Osteocyte (in vitro differentiated cells): ENCODE measurements at regions not wholly inside any gene's neighbourhood (a gene's known extent, or its start where the extent isn't known, plus 50 kb on each side); places are given as distances from the start of the nearest gene placed in this dataset.

Source experiments
- DNase-seq: peaks from one replicate; pipeline ENCODE4 v3.0.0; 2021; ENCODE audit warnings: mixed read lengths; ENCODE audit not compliant: unreplicated experiment; ENCODE audit errors: extremely low spot score
- H3K27ac Mint-ChIP-seq: one replicate; pipeline ENCODE4 v1.8.0; 2021; ENCODE audit warnings: mild to moderate bottlenecking, mixed read lengths; ENCODE audit not compliant: unreplicated experiment
- H3K27me3 Mint-ChIP-seq: one replicate; pipeline ENCODE4 v1.8.0; 2021; ENCODE audit warnings: mixed read lengths; ENCODE audit not compliant: unreplicated experiment
- H3K36me3 Mint-ChIP-seq: one replicate; pipeline ENCODE4 v1.8.0; 2021; ENCODE audit warnings: mixed read lengths; ENCODE audit not compliant: unreplicated experiment
- H3K4me1 Mint-ChIP-seq: one replicate; pipeline ENCODE4 v1.8.0; 2021; ENCODE audit warnings: mixed read lengths; ENCODE audit not compliant: unreplicated experiment
- H3K4me3 Mint-ChIP-seq: one replicate; pipeline ENCODE4 v1.8.0; 2021; ENCODE audit warnings: mild to moderate bottlenecking, moderate library complexity, mixed read lengths; ENCODE audit not compliant: unreplicated experiment
- H3K9me3 Mint-ChIP-seq: one replicate; pipeline ENCODE4 v1.8.0; 2021; ENCODE audit warnings: mixed read lengths; ENCODE audit not compliant: unreplicated experiment
- CTCF ChIP-seq: fragments of 200-600 bp; sonication (generic); IDR thresholded peaks from 2 replicates; pipeline ENCODE4 v1.5.0; 2021; ENCODE audit warnings: antibody characterized with exemption, mild to moderate bottlenecking, moderate library complexity

- Mint-ChIP-seq H3K27ac (no peak overlapping the region), H3K9me3 (no peaks in the 10 kb centered on the region), H3K4me3 (no peak overlapping the region), H3K36me3 (no peaks in the 10 kb centered on the region), H3K27me3 (peaks cover 2% of the 10 kb centered on the region), H3K4me1 (no peaks in the 10 kb centered on the region)
- DNase-seq: no peak
- TF ChIP-seq CTCF: no peak
Observed at GRCh38 chr7:108825581-108825909, 255.9 kb downstream of the DNAJB9 start.

GRCh38 chr7:108836256-108836655 lies 266.6 kb downstream of the DNAJB9 start:
- H3K4me1 Mint-ChIP-seq: no peaks in the 10 kb centered on the region
- no peak for TF ChIP-seq CTCF
- H3K4me3 Mint-ChIP-seq: no peak overlapping the region
- no peak overlapping the region for H3K27ac Mint-ChIP-seq
- no peaks in the 10 kb centered on the region for H3K27me3 Mint-ChIP-seq
- peaks cover 12% of the 10 kb centered on the region for H3K9me3 Mint-ChIP-seq
- DNase-seq: no peak
- H3K36me3 Mint-ChIP-seq: no peaks in the 10 kb centered on the region

GRCh38 chr7:108838198-108838597 lies 268.5 kb downstream of the DNAJB9 start:
- Mint-ChIP-seq H3K27me3 (no peaks in the 10 kb centered on the region), H3K36me3 (no peaks in the 10 kb centered on the region), H3K4me3 (no peak overlapping the region), H3K4me1 (no peaks in the 10 kb centered on the region), H3K27ac (no peak overlapping the region), H3K9me3 (peaks cover 12% of the 10 kb centered on the region)
- DNase-seq: no peak
- no peak for TF ChIP-seq CTCF

GRCh38 chr7:108839076-108839475 lies 269.4 kb downstream of the DNAJB9 start:
- no peak for DNase-seq
- Mint-ChIP-seq H3K36me3 (no peaks in the 10 kb centered on the region), H3K4me1 (no peaks in the 10 kb centered on the region), H3K4me3 (no peak overlapping the region), H3K27me3 (no peaks in the 10 kb centered on the region), H3K9me3 (peaks cover 4% of the 10 kb centered on the region), H3K27ac (no peak overlapping the region)
- no peak for TF ChIP-seq CTCF

GRCh38 chr7:108845951-108846350 lies 276.3 kb downstream of the DNAJB9 start:
- Mint-ChIP-seq H3K4me3 (no peak overlapping the region), H3K36me3 (no peaks in the 10 kb centered on the region), H3K4me1 (no peaks in the 10 kb centered on the region), H3K27me3 (no peaks in the 10 kb centered on the region), H3K9me3 (no peaks in the 10 kb centered on the region), H3K27ac (no peak overlapping the region)
- no peak for DNase-seq
- TF ChIP-seq CTCF: no peak
